Fibroblast of lung (primary cell): ENCODE measurements at regions not wholly inside any gene's neighbourhood (a gene's known extent, or its start where the extent isn't known, plus 50 kb on each side); places are given as distances from the start of the nearest gene placed in this dataset.

Experiments
- DNase-seq, 2 donors: peaks; one replicate each; pipeline versions ENCODE4 v3.0.0 to v3.0.0-alpha.2; 2010; ENCODE audit warnings: low read depth in 2 of 2
- H2AFZ ChIP-seq: 2 replicates; pipeline ENCODE4 v1.5.1; 2012; ENCODE audit warnings: low read length, control low read depth, inconsistent platforms
- H3K27ac ChIP-seq: 2 replicates; pipeline ENCODE4 v1.5.1; 2011; ENCODE audit warnings: low read length, control low read depth; ENCODE audit not compliant: insufficient read depth
- H3K27me3 ChIP-seq: 2 replicates; pipeline ENCODE4 v1.5.1; 2011; ENCODE audit warnings: mild to moderate bottlenecking, low read length; ENCODE audit not compliant: control insufficient read depth, insufficient read depth
- H3K36me3 ChIP-seq: 2 replicates; pipeline ENCODE4 v1.5.1; 2011; ENCODE audit warnings: low read length; ENCODE audit not compliant: control insufficient read depth, insufficient read depth
- H3K4me1 ChIP-seq: 2 replicates; pipeline ENCODE4 v1.5.1; 2011; ENCODE audit warnings: low read length; ENCODE audit not compliant: control insufficient read depth, insufficient read depth; ENCODE audit errors: extremely low read depth
- H3K4me2 ChIP-seq: 2 replicates; pipeline ENCODE4 v1.5.1; 2011; ENCODE audit warnings: low read length, control low read depth; ENCODE audit not compliant: insufficient read depth; ENCODE audit errors: extremely low read depth
- H3K4me3 ChIP-seq, 4 experiments: fragments of 200-600 bp in 1 of 4; sonication (generic) in 1 of 4; replicated peaks in 1 of 4; 2 replicates each; pipeline ENCODE4 v1.5.1; 2011 to 2016; ENCODE audit warnings: low read length in 4 of 4, low read depth in 3 of 4, mild to moderate bottlenecking in 3 of 4, control low read depth in 2 of 4, inconsistent platforms in 1 of 4, mixed read lengths in 1 of 4; ENCODE audit not compliant: insufficient read depth in 1 of 4; ENCODE audit errors: control extremely low read depth in 1 of 4
- H3K79me2 ChIP-seq: 2 replicates; pipeline ENCODE4 v1.5.1; 2012; ENCODE audit warnings: mild to moderate bottlenecking, low read length, inconsistent platforms; ENCODE audit not compliant: control insufficient read depth, insufficient read depth
- H3K9ac ChIP-seq: 2 replicates; pipeline ENCODE4 v1.5.1; 2011; ENCODE audit warnings: mild to moderate bottlenecking, low read length, control low read depth; ENCODE audit not compliant: insufficient read depth
- H3K9me3 ChIP-seq: 2 replicates; pipeline ENCODE4 v1.5.1; 2012; ENCODE audit warnings: low read depth, low read length; ENCODE audit not compliant: control insufficient read depth, insufficient read depth
- H4K20me1 ChIP-seq: 2 replicates; pipeline ENCODE4 v1.5.1; 2011; ENCODE audit warnings: low read length; ENCODE audit not compliant: control insufficient read depth, insufficient read depth; ENCODE audit errors: extremely low read depth
- CTCF ChIP-seq, 2 donors: IDR thresholded peaks in 1 of 2; conservative IDR thresholded peaks in 1 of 2; 1 replicate in 1 of 2; 2 replicates in 1 of 2; pipeline ENCODE4 v1.5.1; 2011 to 2012; ENCODE audit warnings: low read length in 2 of 2, control low read depth in 1 of 2, inconsistent platforms in 1 of 2, low read depth in 1 of 2, mild to moderate bottlenecking in 1 of 2
- EZH2 ChIP-seq: IDR thresholded peaks from 2 replicates; pipeline ENCODE4 v1.5.1; 2012; ENCODE audit warnings: low read length, control low read depth, mild to moderate bottlenecking; ENCODE audit errors: missing control alignments

DNA sequence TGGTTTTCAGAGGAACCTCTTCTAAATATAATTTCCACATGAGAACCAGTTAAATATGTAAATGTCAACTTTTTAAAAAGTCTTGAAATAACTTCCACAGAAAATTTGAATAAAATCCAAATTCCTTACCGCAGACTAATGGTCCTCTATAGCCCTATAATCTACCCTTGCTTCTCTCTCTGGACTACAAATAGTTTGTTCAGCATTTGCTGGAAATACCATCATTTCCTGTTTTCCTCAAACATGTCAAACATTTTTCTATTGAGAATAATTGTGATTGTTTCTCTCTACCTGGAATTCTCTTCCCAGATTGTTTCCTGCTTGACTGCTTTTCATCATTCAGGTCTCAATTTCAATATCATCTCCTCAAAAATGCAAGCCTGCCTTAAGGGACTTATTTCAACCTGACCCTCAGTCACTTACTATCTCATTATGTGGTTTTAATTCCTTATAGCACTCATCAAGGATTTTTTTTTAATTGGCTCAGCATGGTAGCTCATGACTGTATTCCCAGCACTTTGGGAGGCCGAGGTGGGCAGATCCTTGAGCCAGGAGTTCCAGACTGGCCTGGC, 898.9 kb upstream of the MIR17HG start:
- no peak overlapping the region for H3K9ac ChIP-seq
- peaks cover 6% of the 10 kb centered on the region for H3K4me1 ChIP-seq
- H3K27ac ChIP-seq = no peak overlapping the region
- H3K4me2 ChIP-seq = no peak overlapping the region
- H3K4me3 ChIP-seq = no peak overlapping the region
- DNase-seq = peak in 1 of 2 donors; percentile 73
- H3K79me2 ChIP-seq = no peaks in the 10 kb centered on the region
- H3K27me3 ChIP-seq = no peaks in the 10 kb centered on the region
- H3K36me3 ChIP-seq = no peaks in the 10 kb centered on the region
- H4K20me1 ChIP-seq = no peaks in the 10 kb centered on the region
- TF ChIP-seq EZH2 = no peak
- TF ChIP-seq CTCF (conservative IDR thresholded peaks at IDR 0.05 in 1 of 2, IDR thresholded peaks at IDR 0.05 in 1 of 2; ENCODE audit: low read depth in 1 of 2, low read length in 2 of 2) = no peak
- H3K9me3 ChIP-seq = no peaks in the 10 kb centered on the region
- H2AFZ ChIP-seq = no peak overlapping the region

DNA sequence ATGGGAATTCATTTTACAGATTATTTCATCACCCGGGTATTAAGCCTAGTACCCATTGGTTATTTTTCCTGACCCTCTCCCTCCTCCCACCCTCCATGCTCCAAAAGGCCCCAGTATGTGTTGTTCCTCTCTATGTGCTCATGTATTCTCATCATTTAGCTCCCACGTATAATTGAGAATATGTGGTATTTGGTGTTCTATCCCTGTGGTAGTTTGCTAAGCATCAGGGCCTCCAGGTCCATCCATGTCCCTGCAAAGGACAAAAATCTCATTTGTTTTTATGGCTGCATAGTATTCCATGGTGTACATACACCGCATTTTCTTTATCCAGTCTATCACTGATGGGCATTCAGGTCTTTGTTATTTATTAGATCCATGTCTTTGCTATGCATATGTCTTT, 894.1 kb upstream of the MIR17HG start:
- Histone ChIP-seq H3K27me3 (no peaks in the 10 kb centered on the region), H3K9me3 (no peaks in the 10 kb centered on the region), H2AFZ (no peak overlapping the region), H3K9ac (no peak overlapping the region), H3K4me3 (no peak overlapping the region), H3K4me1 (no peaks in the 10 kb centered on the region), H3K4me2 (no peak overlapping the region), H3K27ac (no peak overlapping the region), H4K20me1 (no peaks in the 10 kb centered on the region), H3K79me2 (no peaks in the 10 kb centered on the region), H3K36me3 (no peaks in the 10 kb centered on the region)
- no peak for DNase-seq
- no peak for TF ChIP-seq EZH2
- no peak for TF ChIP-seq CTCF (conservative IDR thresholded peaks at IDR 0.05 in 1 of 2, IDR thresholded peaks at IDR 0.05 in 1 of 2; ENCODE audit: low read depth in 1 of 2, low read length in 2 of 2)

DNA sequence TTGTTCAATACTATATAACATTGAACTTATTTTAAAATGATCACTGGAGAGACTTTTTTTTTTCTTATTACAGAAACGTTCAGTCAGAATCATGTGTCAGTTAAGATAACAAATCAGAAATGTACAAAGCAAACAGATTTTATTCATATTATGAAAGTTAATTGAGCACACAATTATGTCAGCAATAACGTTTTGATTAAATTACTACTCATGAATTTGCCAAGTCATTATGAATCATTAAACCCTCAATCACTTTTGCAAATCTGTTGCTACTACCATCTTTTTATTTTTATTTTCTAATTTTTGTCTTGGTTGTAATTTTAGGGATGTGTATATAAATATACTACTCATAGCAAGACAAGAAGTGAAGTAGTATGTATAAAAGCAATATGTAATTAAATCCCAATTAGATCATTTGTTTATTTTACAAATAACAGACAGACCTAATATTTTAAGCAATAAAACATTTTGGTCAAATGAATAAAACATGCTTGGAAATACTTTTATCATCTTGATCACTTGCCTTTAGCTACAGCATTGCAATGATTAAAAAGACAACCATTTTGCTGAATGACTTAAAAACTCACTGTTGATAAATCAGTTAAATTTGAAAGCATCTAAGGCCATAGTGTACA, 893.4 kb upstream of the MIR17HG start:
- TF ChIP-seq EZH2 (no peak), CTCF (conservative IDR thresholded peaks at IDR 0.05 in 1 of 2, IDR thresholded peaks at IDR 0.05 in 1 of 2; ENCODE audit: low read depth in 1 of 2, low read length in 2 of 2) (no peak)
- no peak overlapping the region for H2AFZ ChIP-seq

More for the DNA sequence above, 893.4 kb upstream of the MIR17HG start:
- H3K27ac ChIP-seq = no peak overlapping the region
- no peak for DNase-seq
- no peak overlapping the region for H3K4me2 ChIP-seq
- no peak overlapping the region for H3K4me3 ChIP-seq
- H4K20me1 ChIP-seq = no peaks in the 10 kb centered on the region
- H3K4me1 ChIP-seq = no peaks in the 10 kb centered on the region
- H3K27me3 ChIP-seq = no peaks in the 10 kb centered on the region
- no peak overlapping the region for H3K9ac ChIP-seq
- H3K79me2 ChIP-seq = no peaks in the 10 kb centered on the region
- H3K9me3 ChIP-seq = no peaks in the 10 kb centered on the region
- no peaks in the 10 kb centered on the region for H3K36me3 ChIP-seq
